ENCODE measurements at regions not wholly inside any gene's neighbourhood (a gene's known extent, or its start where the extent isn't known, plus 50 kb on each side); places are given as distances from the start of the nearest gene placed in this dataset.

GRCh38 chr3:132953683-132954082 lies 84.5 kb upstream of the TMEM108 start:
- no peaks in the 10 kb centered on the region for H3K79me2 ChIP-seq (ENCODE audit: insufficient read depth)
- H3F3A ChIP-seq (ENCODE audit: insufficient read depth) = no peaks in the 10 kb centered on the region
- TF ChIP-seq EZH2phosphoT487 (IDR thresholded peaks at IDR 0.05; ENCODE audit: insufficient read depth, low read depth) = no peak
- no peak for TF ChIP-seq EZH2 (IDR thresholded peaks at IDR 0.05; ENCODE audit: insufficient read depth, poor library complexity, severe bottlenecking)
- H3K36me3 ChIP-seq (ENCODE audit: low read depth) = no peaks in the 10 kb centered on the region
- H3K4me2 ChIP-seq (ENCODE audit: unreplicated experiment) = no peak overlapping the region
- no peaks in the 10 kb centered on the region for H4K20me1 ChIP-seq (ENCODE audit: insufficient read depth)
- in situ Hi-C loops (cut with MboI) = no loop called here
- H2AFZ ChIP-seq = no peak overlapping the region
- no peaks in the 10 kb centered on the region for H3K4me1 ChIP-seq (ENCODE audit: insufficient read depth)
- H3K9ac ChIP-seq = no peak overlapping the region
- H3K27ac ChIP-seq = no peak overlapping the region
- no peak overlapping the region for H3K4me3 ChIP-seq
- H3K9me2 ChIP-seq (ENCODE audit: insufficient read depth) = no peaks in the 10 kb centered on the region
- no peaks in the 10 kb centered on the region for H3K27me3 ChIP-seq (replicated peaks; ENCODE audit: insufficient read depth)
- WGBS, 2 experiments (ENCODE audit: low coverage in 1 of 2, low lambda C conversion rate in 2 of 2, missing lambda C conversion rate in 2 of 2) = 4 to 26% methylated on average over 1 of the region's 1 CpG
- no peaks in the 10 kb centered on the region for H3K9me3 ChIP-seq (ENCODE audit: low read depth)
- DNase-seq = no peak

GRCh38 chr3:132927896-132928295 lies 110.3 kb upstream of the TMEM108 start:
- Histone ChIP-seq H3K27me3 (replicated peaks; ENCODE audit: insufficient read depth) (no peaks in the 10 kb centered on the region; the same call in 1 of the 2 replicates), H3F3A (ENCODE audit: insufficient read depth) (no peaks in the 10 kb centered on the region), H3K4me3 (no peak overlapping the region), H2AFZ (no peak overlapping the region), H3K27ac (no peak overlapping the region), H3K4me1 (ENCODE audit: insufficient read depth) (no peaks in the 10 kb centered on the region), H3K36me3 (ENCODE audit: low read depth) (no peaks in the 10 kb centered on the region), H3K79me2 (ENCODE audit: insufficient read depth) (no peaks in the 10 kb centered on the region), H3K9me3 (ENCODE audit: low read depth) (no peaks in the 10 kb centered on the region), H3K9ac (no peak overlapping the region), H4K20me1 (ENCODE audit: insufficient read depth) (no peaks in the 10 kb centered on the region), H3K9me2 (ENCODE audit: insufficient read depth) (no peaks in the 10 kb centered on the region), H3K4me2 (ENCODE audit: unreplicated experiment) (no peak overlapping the region)
- 0% methylated on average over 1 of the region's 1 CpG for WGBS, 2 experiments (ENCODE audit: low coverage in 1 of 2, low lambda C conversion rate in 2 of 2, missing lambda C conversion rate in 2 of 2)
- no peak for DNase-seq
- in situ Hi-C loops (cut with MboI) = no loop called here
- TF ChIP-seq EZH2 (IDR thresholded peaks at IDR 0.05; ENCODE audit: insufficient read depth, poor library complexity, severe bottlenecking) (no peak), EZH2phosphoT487 (IDR thresholded peaks at IDR 0.05; ENCODE audit: insufficient read depth, low read depth) (no peak)

DNA sequence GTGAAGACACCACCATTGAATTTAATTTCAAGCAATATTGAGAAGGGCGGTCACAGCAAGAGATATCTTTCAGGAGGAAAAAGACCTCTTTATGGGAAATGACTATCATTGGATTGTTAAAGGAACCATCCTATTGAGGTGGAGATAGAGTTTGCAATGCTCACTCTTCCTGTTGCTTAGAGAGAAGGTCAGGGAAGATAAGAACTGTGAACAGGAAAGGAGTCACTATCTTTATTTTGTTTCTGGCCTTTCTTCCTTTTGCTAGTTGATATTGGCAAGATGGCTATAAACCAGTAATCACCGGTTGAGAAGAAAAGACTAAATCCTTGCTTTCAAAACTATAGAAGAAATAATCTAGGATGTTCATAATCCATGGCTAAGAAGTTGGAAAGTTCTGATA lies 112.1 kb upstream of the TMEM108 start:
- in situ Hi-C loops (cut with MboI) = no loop called here
- H2AFZ ChIP-seq = no peak overlapping the region
- no peaks in the 10 kb centered on the region for H3K4me1 ChIP-seq (ENCODE audit: insufficient read depth)
- H3K4me2 ChIP-seq (ENCODE audit: unreplicated experiment) = no peak overlapping the region
- H3K27me3 ChIP-seq (replicated peaks; ENCODE audit: insufficient read depth) = no peaks in the 10 kb centered on the region; the same call in 1 of the 2 replicates
- no peak overlapping the region for H3K9ac ChIP-seq
- H3K9me2 ChIP-seq (ENCODE audit: insufficient read depth) = no peaks in the 10 kb centered on the region
- no peaks in the 10 kb centered on the region for H3K36me3 ChIP-seq (ENCODE audit: low read depth)
- H3K4me3 ChIP-seq = no peak overlapping the region
- no peaks in the 10 kb centered on the region for H3K9me3 ChIP-seq (ENCODE audit: low read depth)
- H3K27ac ChIP-seq = no peak overlapping the region
- 49 to 51% methylated on average over 2 of the region's 2 CpGs for WGBS, 2 experiments (ENCODE audit: low coverage in 1 of 2, low lambda C conversion rate in 2 of 2, missing lambda C conversion rate in 2 of 2)
- H3F3A ChIP-seq (ENCODE audit: insufficient read depth) = no peaks in the 10 kb centered on the region
- DNase-seq = no peak
- no peaks in the 10 kb centered on the region for H4K20me1 ChIP-seq (ENCODE audit: insufficient read depth)
- TF ChIP-seq EZH2phosphoT487 (IDR thresholded peaks at IDR 0.05; ENCODE audit: insufficient read depth, low read depth) = no peak
- TF ChIP-seq EZH2 (IDR thresholded peaks at IDR 0.05; ENCODE audit: insufficient read depth, poor library complexity, severe bottlenecking) = no peak
- H3K79me2 ChIP-seq (ENCODE audit: insufficient read depth) = no peaks in the 10 kb centered on the region

DNA sequence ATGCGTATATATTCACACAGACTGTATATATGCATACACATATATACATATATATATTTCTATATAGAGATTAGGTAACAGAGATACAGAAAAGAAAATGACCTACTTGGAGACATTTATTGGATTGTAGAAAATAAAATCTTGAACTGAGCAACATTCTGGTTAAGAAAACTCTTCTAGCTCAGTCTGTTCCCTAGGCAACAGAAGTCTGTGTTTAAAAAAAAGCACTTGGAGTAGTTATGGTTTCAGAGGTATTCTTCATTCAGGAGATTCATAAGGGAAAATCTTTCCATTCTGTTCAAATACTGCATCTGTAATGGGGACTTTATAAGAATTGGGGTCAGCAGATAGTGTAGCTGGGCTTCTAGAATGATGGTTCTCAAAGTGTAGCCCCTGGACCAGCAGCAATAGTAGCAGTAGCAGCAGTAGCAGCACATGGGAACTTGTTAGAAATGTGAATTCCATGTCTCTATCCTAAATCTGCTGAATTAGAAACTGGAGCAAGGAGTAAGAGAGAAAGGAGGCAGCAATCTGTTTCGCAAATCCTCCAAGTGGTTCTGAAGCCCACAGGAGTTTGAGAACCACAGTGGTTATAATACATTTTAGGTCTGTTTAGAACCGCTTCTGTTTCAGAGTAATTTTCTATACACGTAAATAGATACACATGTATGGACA lies 112.8 kb upstream of the TMEM108 start:
- Histone ChIP-seq H3K9ac (no peak overlapping the region), H2AFZ (no peak overlapping the region), H3K9me2 (ENCODE audit: insufficient read depth) (no peaks in the 10 kb centered on the region), H3K36me3 (ENCODE audit: low read depth) (no peaks in the 10 kb centered on the region), H3F3A (ENCODE audit: insufficient read depth) (no peaks in the 10 kb centered on the region), H3K79me2 (ENCODE audit: insufficient read depth) (no peaks in the 10 kb centered on the region), H3K4me3 (no peak overlapping the region), H3K4me2 (ENCODE audit: unreplicated experiment) (no peak overlapping the region), H3K9me3 (ENCODE audit: low read depth) (no peaks in the 10 kb centered on the region), H3K4me1 (ENCODE audit: insufficient read depth) (no peaks in the 10 kb centered on the region), H3K27me3 (replicated peaks; ENCODE audit: insufficient read depth) (no peaks in the 10 kb centered on the region; the same call in 1 of the 2 replicates), H3K27ac (no peak overlapping the region), H4K20me1 (ENCODE audit: insufficient read depth) (no peaks in the 10 kb centered on the region)
- in situ Hi-C loops (cut with MboI) = no loop called here
- DNase-seq = no peak
- TF ChIP-seq EZH2phosphoT487 (IDR thresholded peaks at IDR 0.05; ENCODE audit: insufficient read depth, low read depth) = no peak
- no peak for TF ChIP-seq EZH2 (IDR thresholded peaks at IDR 0.05; ENCODE audit: insufficient read depth, poor library complexity, severe bottlenecking)
- 31 to 42% methylated on average over 4 of the region's 4 CpGs for WGBS, 2 experiments (ENCODE audit: low coverage in 1 of 2, low lambda C conversion rate in 2 of 2, missing lambda C conversion rate in 2 of 2)
